Endothelial cell of hepatic sinusoid (primary cell): ENCODE measurements at regions not wholly inside any gene's neighbourhood (a gene's known extent, or its start where the extent isn't known, plus 50 kb on each side); places are given as distances from the start of the nearest gene placed in this dataset.
"Not testable (repeated sequence)": the region's sequence is repeated elsewhere in the genome, so short reads cannot be mapped to it uniquely, and the experiment has no call there.

ENCODE experiments used
- in situ Hi-C: cut with HindIII; loops from 2 replicates; pipeline ENCODE4 v1.10.0; 2017; ENCODE audit warnings: low sequenced_read_pairs

GRCh38 chr5:21613971-21614488, 1239.1 kb downstream of the CDH12 start:
- in situ Hi-C loops, result no loop called here

GRCh38 chr5:21603796-21604195, 1249.3 kb downstream of the CDH12 start:
- in situ Hi-C loops, result no loop called here

- in situ Hi-C loops, result no loop called here
Measured at GRCh38 chr5:21594566-21594965, 1258.6 kb downstream of the CDH12 start.

GRCh38 chr5:21593261-21593660, 1259.9 kb downstream of the CDH12 start:
- in situ Hi-C loops, result no loop called here

GRCh38 chr5:21581508-21581907, 1271.6 kb downstream of the CDH12 start:
- in situ Hi-C loops, result no loop called here

GRCh38 chr5:21574961-21575360, 1278.2 kb downstream of the CDH12 start:
- in situ Hi-C loops, result no loop called here

GRCh38 chr5:21574438-21574837, 1278.7 kb downstream of the CDH12 start:
- in situ Hi-C loops, result no loop called here

GRCh38 chr5:21573416-21574314, 1279.5 kb downstream of the CDH12 start:
- in situ Hi-C loops, result no loop called here

- in situ Hi-C loops, result not testable (repeated sequence)
Measured at GRCh38 chr5:21571196-21571595, 1281.9 kb downstream of the CDH12 start.

GRCh38 chr5:21559109-21559508, 1294.0 kb downstream of the CDH12 start:
- in situ Hi-C loops, result not testable (repeated sequence)

- in situ Hi-C loops, result not testable (repeated sequence)
Measured at GRCh38 chr5:21552263-21552662, 1300.9 kb downstream of the CDH12 start.

GRCh38 chr5:21550916-21551315, 1302.2 kb downstream of the CDH12 start:
- in situ Hi-C loops, result not testable (repeated sequence)

- in situ Hi-C loops, result not testable (repeated sequence)
Measured at GRCh38 chr5:21547656-21548055, 1305.5 kb downstream of the CDH12 start.

GRCh38 chr5:21535114-21535513, 1318.0 kb downstream of the CDH12 start:
- in situ Hi-C loops, result not testable (repeated sequence)

GRCh38 chr5:21521157-21521556, 1332.0 kb downstream of the CDH12 start:
- in situ Hi-C loops, result not testable (repeated sequence)

GRCh38 chr5:21496926-21497325, 1356.2 kb downstream of the CDH12 start:
- in situ Hi-C loops, result not testable (repeated sequence)

GRCh38 chr5:21496056-21496455, 1357.1 kb downstream of the CDH12 start:
- in situ Hi-C loops, result not testable (repeated sequence)

GRCh38 chr5:21495235-21495634, 1357.9 kb downstream of the CDH12 start:
- in situ Hi-C loops, result not testable (repeated sequence)

GRCh38 chr5:21494033-21494432, 1359.1 kb downstream of the CDH12 start:
- in situ Hi-C loops, result not testable (repeated sequence)

- in situ Hi-C loops, result not testable (repeated sequence)
Measured at GRCh38 chr5:21491182-21491581, 1362.0 kb downstream of the CDH12 start.

GRCh38 chr5:21488828-21489227, 1364.3 kb downstream of the CDH12 start:
- in situ Hi-C loops, result not testable (repeated sequence)

GRCh38 chr5:21485458-21486000, 1367.6 kb downstream of the CDH12 start:
- in situ Hi-C loops, result not testable (repeated sequence)
